Activated naive CD8-positive, alpha-beta T cell treated with anti-CD3 and anti-CD28 coated beads, Interleukin-2, amount 50 U/mL, for 16 hours (primary cell): ENCODE measurements at regions not wholly inside any gene's neighbourhood (a gene's known extent, or its start where the extent isn't known, plus 50 kb on each side); places are given as distances from the start of the nearest gene placed in this dataset.
"Not testable (repeated sequence)": the region's sequence is repeated elsewhere in the genome, so short reads cannot be mapped to it uniquely, and the experiment has no call there.

Experiments used
- DNase-seq: peaks from one replicate; pipeline ENCODE4 v3.0.0-alpha.2; 2020; ENCODE audit warnings: low read depth, low spot score

- DNase-seq = no peak
These were observed 282.6 kb upstream of the MCTP2 start for GRCh38 chr15:93948726-93949125.

DNA sequence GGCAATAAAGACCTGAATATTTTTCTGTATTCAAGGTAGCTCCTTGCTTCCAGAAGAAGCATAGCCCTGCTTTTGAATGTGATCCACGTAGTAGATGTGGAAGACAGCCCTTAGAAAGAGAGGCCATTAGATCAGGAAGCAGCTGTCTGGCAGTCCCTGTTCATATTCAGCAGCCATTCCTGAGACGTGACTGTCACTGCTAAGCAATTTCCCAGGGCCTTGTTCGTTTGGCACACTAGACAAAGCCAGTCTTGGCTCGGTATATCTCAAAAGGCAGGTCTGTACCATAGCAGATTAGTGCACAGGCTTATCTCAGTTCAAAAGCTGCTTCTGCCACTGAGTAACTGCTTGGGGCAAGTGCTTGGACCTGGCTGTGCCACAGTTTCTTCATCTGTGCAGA lies 287.8 kb upstream of the MCTP2 start:
- no peak for DNase-seq

DNA sequence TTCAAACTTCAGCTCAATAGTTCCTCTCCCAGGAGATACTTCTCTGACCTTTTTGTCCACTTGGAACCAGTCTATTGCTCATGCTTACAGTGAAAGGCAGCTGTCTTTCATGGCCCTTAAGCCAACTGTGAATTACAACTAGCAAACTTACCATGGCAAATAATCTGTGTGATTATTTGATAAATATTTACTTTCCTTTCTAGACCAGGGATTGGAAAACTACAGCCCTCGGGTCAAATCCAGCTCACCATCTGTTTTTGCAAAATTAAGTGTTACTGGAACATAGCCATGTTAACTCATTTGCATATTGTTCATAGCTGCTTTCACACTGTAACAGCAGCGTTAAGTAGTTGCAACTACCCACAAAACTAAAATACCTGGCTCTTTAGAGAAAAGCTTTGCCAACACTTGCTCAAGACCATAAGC lies 289.1 kb upstream of the MCTP2 start:
- DNase-seq = no peak

DNA sequence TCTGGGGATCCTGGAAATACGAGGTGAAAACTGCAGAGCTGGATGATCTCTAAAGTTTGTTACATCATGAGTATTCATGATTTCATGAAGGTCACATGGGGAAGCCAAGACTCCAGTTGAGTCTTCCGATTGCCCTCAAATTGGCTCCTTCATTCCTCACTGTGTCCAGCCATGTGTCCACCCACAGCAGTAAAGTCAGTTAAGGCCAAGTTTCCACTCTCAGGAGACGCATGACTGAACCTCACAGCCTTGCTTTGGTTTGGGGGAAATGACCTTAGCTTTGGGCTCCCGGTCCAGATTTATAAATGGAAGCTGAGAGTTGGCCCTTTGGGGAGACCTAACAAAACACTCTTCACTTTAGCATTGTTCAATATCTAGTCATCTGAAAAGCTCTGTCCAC lies 289.7 kb upstream of the MCTP2 start:
- DNase-seq = no peak

- DNase-seq = no peak
These were observed 291.1 kb upstream of the MCTP2 start for GRCh38 chr15:93940226-93940625.

- no peak for DNase-seq
These were observed 299.1 kb upstream of the MCTP2 start for GRCh38 chr15:93932164-93932776.

GRCh38 chr15:93929375-93930094 lies 301.8 kb upstream of the MCTP2 start:
- no peak for DNase-seq

DNA sequence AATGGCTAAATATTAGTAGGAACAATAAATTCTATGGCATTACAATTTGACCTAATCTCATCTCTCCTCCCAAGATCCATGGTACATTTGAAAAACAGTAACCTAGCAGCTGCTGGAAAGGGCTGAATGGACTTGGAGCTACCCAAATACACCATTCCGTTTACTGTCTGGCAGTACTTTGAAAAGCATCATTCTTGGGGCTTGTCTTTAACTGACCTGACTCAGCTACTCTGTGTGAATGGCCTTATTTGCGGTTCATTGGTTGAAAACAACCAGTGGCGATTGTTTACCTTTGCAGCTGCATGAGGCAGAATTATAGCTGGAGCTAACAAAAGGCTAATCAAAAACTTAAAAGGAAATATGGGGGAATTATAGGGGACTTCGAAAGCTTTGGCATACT lies 311.2 kb upstream of the MCTP2 start:
- DNase-seq = no peak

GRCh38 chr15:93918801-93919200 lies 312.6 kb upstream of the MCTP2 start:
- DNase-seq = not testable (repeated sequence)

DNA sequence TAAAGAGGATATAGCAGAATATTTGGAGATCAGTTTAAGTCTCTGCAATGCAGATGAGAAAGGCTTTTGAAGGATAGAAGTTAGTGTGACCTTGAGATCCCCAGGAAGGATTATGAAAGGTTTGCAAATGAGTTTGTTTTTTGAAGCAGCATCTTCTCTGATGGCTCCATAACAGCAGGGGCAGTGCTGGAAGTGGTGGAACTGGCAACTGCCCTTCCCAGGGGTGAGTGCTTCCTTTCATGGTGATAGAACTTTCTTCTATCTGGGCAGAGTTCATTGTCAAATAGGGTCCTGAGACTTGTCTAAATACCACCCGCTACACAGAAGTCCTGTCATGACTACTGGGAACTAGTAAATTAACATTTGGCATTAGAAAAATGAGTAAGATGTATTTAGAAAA lies 314.2 kb upstream of the MCTP2 start:
- no peak for DNase-seq

DNA sequence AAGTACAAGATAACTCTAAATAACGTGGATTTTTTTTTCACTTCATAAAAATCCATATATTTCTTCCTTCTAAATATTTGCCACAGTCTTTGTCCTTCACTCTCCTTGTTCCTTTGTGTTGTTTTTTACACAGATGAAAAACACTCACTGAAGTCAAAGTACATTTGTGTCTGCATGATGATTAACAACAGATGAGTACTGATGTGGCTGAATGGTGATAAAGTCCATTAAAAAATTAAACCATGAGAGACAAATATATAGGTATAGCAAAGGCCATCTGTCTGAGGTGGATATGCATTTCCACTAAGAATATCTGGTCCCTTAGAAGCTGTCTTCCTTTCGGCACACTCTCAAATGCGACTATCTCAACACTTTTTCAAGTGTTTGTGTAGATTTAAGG lies 317.5 kb upstream of the MCTP2 start:
- no peak for DNase-seq

DNA sequence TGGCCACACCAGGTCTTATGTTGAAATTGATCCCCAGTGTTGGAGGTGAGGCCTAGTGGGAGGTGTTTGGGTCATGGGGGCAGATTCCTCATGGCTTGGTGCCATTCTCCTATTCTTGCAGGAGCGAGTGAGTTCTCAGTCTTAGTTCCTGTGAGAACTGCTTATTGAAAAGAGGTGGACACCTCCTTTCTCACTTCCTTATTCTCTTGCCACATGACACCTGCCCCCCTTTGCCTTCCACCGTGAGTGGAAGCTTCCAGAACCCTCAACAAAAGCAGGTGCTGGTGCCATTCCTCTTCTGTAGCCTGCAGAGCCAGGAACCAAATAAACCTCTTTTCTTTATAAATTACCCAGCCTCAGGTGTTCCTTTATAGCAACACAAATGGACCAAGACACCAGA lies 318.1 kb upstream of the MCTP2 start:
- DNase-seq = no peak

- DNase-seq = no peak
These were observed 330.6 kb upstream of the MCTP2 start for GRCh38 chr15:93900476-93901400.

- no peak for DNase-seq
These were observed 331.5 kb upstream of the MCTP2 start for GRCh38 chr15:93899817-93900216.

- DNase-seq = no peak
These were observed 334.0 kb upstream of the MCTP2 start for GRCh38 chr15:93897377-93897776.

GRCh38 chr15:93895976-93896770 lies 335.2 kb upstream of the MCTP2 start:
- DNase-seq = no peak

DNA sequence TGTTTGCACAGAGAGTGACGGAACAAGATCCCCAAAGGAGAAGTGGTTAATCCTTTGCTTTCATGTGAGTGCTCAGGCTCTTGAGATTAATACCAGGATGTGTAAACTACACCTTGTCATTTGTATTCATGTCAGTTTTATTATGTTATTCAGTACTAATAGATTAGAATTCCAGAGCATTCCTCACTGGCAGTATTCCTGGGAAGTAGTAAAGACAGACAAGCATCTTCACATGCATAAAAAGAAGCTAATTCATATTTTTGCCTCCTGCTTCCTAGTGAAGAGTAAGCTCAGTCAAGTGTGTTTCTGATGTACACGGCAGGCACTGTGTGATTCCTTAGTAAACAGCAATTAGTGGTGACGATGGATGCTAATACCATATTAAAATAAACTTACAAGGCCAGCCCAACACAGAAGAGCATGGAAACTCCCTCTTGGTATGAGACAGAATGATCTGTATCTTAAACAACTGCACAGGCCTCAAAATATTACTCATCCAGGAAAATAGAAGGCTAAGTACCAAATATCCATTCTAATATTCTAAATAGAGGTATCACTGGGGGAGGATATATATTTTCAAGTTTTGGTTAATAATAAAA lies 336.8 kb upstream of the MCTP2 start:
- DNase-seq = no peak

- DNase-seq = no peak
These were observed 344.2 kb upstream of the MCTP2 start for GRCh38 chr15:93887151-93887550.

DNA sequence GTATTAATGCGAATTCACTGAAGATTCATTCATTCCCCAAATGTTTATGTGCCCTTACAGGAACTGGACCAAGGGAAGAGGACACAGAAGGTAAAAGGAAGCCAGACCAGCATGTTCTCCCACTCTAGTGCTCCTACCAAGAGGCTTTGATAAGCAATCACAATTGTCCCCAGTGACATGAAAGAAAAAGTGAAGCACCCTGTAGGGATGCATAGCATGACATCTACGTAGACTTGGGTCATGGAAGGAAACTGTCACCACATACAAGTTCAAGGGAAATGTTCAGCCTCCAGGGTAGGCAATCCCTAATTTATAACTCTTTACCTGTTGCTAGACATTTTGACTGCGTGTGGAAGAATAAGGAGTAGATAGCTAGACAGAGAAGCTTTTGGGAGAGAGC lies 348.6 kb upstream of the MCTP2 start:
- DNase-seq = no peak

GRCh38 chr15:93882141-93882540 lies 349.2 kb upstream of the MCTP2 start:
- DNase-seq = no peak

DNA sequence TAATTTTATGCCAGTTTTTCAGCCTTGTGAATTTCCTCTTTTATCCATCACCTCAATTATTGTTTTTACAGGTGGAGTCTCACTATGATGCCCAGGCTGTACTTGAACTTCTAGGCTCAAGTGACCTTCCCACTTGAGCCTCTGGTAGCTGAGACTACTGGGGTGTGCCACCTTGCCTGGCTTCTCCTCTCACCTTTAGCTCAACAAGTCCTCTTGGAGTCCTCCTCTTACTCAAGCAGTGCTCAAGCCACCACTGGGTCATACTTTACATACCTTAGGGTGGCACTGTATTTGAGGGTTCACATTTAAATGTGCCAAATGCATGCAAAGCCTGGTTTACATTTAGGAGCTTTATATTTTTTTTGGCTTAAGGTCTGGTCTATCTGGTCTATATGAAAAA lies 350.1 kb upstream of the MCTP2 start:
- DNase-seq = no peak
